Panc1 (cell line): ENCODE measurements at regions not wholly inside any gene's neighbourhood (a gene's known extent, or its start where the extent isn't known, plus 50 kb on each side); places are given as distances from the start of the nearest gene placed in this dataset.

ENCODE experiments used
- ATAC-seq: fragments of 200-7000 bp; cut with Tn5 transposase; 2 replicates; pipeline ENCODE4 v1.9.1; 2020; ENCODE audit warnings: mild to moderate bottlenecking, moderate library complexity
- BruUV-seq: library from RNA; stranded (reverse); fragments of 400-500 nt; replicated peaks from 2 replicates; lab custom pipeline; 2021; lab: Mats Ljungman, UMichigan
- CTCF ChIA-PET: fragments of 300-600 bp; sonication (Branson Sonifier 250); formaldehyde crosslinking; loops from one replicate; lab custom pipeline; 2022; ENCODE audit warnings: antibody characterized with exemption; lab: Charles Lee
- POLR2A ChIA-PET: fragments of 300-600 bp; sonication (Branson Sonifier 250); formaldehyde crosslinking; loops from one replicate; lab custom pipeline; 2022; ENCODE audit warnings: antibody characterized with exemption; lab: Charles Lee
- DNase-seq: peaks from one replicate; pipeline ENCODE4 v3.0.0-alpha.2; 2010; ENCODE audit warnings: low read depth, low spot score
- H3K27ac ChIP-seq: 2 replicates; pipeline ENCODE4 v1.5.1; 2011; ENCODE audit warnings: mild to moderate bottlenecking, low read length, inconsistent platforms
- H3K27me3 ChIP-seq: fragments of 200-500 bp; sonication (Bioruptor generic); 2 replicates; pipeline ENCODE4 v1.6.0; 2014; ENCODE audit warnings: low read length, inconsistent platforms; ENCODE audit not compliant: control insufficient read depth, insufficient read depth
- H3K36me3 ChIP-seq: fragments of 200-500 bp; sonication (Bioruptor generic); 2 replicates; pipeline ENCODE4 v1.5.1; 2014; ENCODE audit warnings: inconsistent platforms, mild to moderate bottlenecking, low read length, moderate library complexity; ENCODE audit not compliant: control insufficient read depth, insufficient read depth
- H3K4me1 ChIP-seq: 2 replicates; pipeline ENCODE4 v1.5.1; 2011; ENCODE audit warnings: inconsistent platforms, mild to moderate bottlenecking, low read length, moderate library complexity; ENCODE audit not compliant: control insufficient read depth, insufficient read depth
- H3K4me3 ChIP-seq, 2 experiments: 2 replicates each; pipeline ENCODE4 v1.5.1; 2011 to 2012; ENCODE audit warnings: low read depth in 2 of 2, low read length in 2 of 2, mild to moderate bottlenecking in 2 of 2, inconsistent platforms in 1 of 2, moderate library complexity in 1 of 2
- H3K9me3 ChIP-seq: fragments of 200-500 bp; sonication (Bioruptor generic); 2 replicates; pipeline ENCODE4 v1.5.1; 2014; ENCODE audit warnings: low read depth, mild to moderate bottlenecking, inconsistent platforms, low read length, moderate library complexity; ENCODE audit not compliant: control insufficient read depth, insufficient read depth
- POLR2AphosphoS5 ChIP-seq: IDR thresholded peaks from 2 replicates; pipeline ENCODE4 v1.6.1; 2012; ENCODE audit warnings: mild to moderate bottlenecking, low read depth, low read length, moderate library complexity
- SIN3A ChIP-seq: IDR thresholded peaks from 2 replicates; pipeline ENCODE4 v1.6.1; 2012; ENCODE audit warnings: low read depth, mild to moderate bottlenecking, low read length, moderate library complexity, borderline replicate concordance; ENCODE audit not compliant: insufficient read depth
- TCF7L2 ChIP-seq: IDR thresholded peaks from 2 replicates; pipeline ENCODE4 v1.6.1; 2011; ENCODE audit warnings: mild to moderate bottlenecking, low read depth, low read length, inconsistent platforms
- in situ Hi-C: cut with HindIII; loops from 2 replicates; pipeline ENCODE4 v1.10.0; 2016; ENCODE audit warnings: low sequenced_read_pairs, low pct_unique_long_range_greater_than_20kb
- intact Hi-C: fragments of 100-400 bp; cut with micrococcal nuclease; formaldehyde crosslinking; loops from one replicate; pipeline ENCODE4 v1.10.0; 2022; ENCODE audit not compliant: unreplicated experiment
- TF ChIP-seq, protein P1 (sequence below): fragments of 450-650 bp; IDR thresholded peaks from 2 replicates; pipeline ENCODE4 v1.5.1; 2017; ENCODE audit warnings: mild to moderate bottlenecking
- TF ChIP-seq, protein P2 (sequence below), 2 experiments: IDR thresholded peaks; 2 replicates each; pipeline ENCODE4 v1.6.1; 2011 to 2012; ENCODE audit warnings: low read depth in 2 of 2, control low read depth in 1 of 2, low read length in 1 of 2, mild to moderate bottlenecking in 1 of 2, moderate library complexity in 1 of 2; ENCODE audit not compliant: insufficient read depth in 1 of 2

DNA sequence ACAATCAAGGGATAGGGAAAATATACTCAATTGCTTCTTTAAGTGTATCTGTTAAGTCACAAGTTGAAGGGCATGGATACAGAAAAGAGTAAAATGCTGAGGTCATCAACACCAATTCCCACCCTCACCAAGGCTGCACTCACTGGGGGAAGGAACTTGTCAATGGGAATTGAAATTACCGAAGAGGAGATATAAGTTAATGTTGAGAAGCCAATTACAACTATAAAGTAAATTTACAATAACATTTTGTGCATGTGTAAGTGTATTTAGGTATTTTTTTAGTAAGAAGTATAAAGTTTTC is 255.1 kb upstream of the KCNIP4 start:
- no peak for TF ChIP-seq POLR2AphosphoS5
- TF ChIP-seq, protein P1, sequence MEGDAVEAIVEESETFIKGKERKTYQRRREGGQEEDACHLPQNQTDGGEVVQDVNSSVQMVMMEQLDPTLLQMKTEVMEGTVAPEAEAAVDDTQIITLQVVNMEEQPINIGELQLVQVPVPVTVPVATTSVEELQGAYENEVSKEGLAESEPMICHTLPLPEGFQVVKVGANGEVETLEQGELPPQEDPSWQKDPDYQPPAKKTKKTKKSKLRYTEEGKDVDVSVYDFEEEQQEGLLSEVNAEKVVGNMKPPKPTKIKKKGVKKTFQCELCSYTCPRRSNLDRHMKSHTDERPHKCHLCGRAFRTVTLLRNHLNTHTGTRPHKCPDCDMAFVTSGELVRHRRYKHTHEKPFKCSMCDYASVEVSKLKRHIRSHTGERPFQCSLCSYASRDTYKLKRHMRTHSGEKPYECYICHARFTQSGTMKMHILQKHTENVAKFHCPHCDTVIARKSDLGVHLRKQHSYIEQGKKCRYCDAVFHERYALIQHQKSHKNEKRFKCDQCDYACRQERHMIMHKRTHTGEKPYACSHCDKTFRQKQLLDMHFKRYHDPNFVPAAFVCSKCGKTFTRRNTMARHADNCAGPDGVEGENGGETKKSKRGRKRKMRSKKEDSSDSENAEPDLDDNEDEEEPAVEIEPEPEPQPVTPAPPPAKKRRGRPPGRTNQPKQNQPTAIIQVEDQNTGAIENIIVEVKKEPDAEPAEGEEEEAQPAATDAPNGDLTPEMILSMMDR = no peak
- TF ChIP-seq, protein P2, sequence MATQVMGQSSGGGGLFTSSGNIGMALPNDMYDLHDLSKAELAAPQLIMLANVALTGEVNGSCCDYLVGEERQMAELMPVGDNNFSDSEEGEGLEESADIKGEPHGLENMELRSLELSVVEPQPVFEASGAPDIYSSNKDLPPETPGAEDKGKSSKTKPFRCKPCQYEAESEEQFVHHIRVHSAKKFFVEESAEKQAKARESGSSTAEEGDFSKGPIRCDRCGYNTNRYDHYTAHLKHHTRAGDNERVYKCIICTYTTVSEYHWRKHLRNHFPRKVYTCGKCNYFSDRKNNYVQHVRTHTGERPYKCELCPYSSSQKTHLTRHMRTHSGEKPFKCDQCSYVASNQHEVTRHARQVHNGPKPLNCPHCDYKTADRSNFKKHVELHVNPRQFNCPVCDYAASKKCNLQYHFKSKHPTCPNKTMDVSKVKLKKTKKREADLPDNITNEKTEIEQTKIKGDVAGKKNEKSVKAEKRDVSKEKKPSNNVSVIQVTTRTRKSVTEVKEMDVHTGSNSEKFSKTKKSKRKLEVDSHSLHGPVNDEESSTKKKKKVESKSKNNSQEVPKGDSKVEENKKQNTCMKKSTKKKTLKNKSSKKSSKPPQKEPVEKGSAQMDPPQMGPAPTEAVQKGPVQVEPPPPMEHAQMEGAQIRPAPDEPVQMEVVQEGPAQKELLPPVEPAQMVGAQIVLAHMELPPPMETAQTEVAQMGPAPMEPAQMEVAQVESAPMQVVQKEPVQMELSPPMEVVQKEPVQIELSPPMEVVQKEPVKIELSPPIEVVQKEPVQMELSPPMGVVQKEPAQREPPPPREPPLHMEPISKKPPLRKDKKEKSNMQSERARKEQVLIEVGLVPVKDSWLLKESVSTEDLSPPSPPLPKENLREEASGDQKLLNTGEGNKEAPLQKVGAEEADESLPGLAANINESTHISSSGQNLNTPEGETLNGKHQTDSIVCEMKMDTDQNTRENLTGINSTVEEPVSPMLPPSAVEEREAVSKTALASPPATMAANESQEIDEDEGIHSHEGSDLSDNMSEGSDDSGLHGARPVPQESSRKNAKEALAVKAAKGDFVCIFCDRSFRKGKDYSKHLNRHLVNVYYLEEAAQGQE (IDR thresholded peaks at IDR 0.05; ENCODE audit: insufficient read depth in 1 of 2, low read depth in 2 of 2, low read length in 1 of 2) = no peak
- H3K27me3 ChIP-seq = no peaks in the 10 kb centered on the region
- in situ Hi-C loops = no loop called here
- ChIA-PET POLR2A (no interaction called here), CTCF (no interaction called here)
- H3K4me3 ChIP-seq = no peak overlapping the region
- BruUV-seq = no TSS peak
- no peaks in the 10 kb centered on the region for H3K9me3 ChIP-seq
- H3K36me3 ChIP-seq = no peaks in the 10 kb centered on the region
- DNase-seq = no peak
- intact Hi-C loops = no loop called here
- ATAC-seq = no peak
- no peak overlapping the region for H3K27ac ChIP-seq
- no peaks in the 10 kb centered on the region for H3K4me1 ChIP-seq

DNA sequence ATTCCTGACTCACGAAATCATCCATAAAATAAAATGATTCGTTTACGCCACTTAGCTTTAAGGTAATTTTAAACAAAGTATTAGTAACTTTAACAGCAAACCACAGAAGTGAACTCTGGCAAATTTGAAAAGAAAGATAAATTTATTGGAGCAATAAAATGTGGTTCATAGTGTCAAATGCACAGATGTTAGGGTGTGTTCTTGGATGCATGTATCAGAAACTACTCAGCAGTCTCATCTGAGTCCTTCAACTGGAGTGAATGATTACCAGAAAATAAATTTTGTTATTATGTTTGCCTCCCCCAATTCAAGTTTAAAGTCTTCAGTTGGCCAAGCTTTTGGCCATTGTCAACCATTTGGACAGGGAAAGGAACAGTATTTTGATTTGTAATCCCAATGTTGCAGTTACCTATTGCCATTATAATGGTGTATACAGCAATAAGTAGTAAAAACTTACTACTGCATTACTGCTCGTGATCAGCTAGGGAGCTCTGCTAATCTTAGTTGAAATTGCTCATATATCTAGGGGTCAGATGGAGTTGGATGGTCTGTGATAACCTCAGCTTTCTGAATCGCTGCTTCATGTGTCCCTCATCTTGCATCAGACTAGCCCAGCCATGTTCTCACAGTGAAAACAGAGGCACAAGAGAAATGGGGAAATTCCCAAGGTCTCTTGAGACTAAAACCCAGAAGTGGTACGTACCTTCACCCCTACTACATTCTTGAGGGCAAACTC is 254.6 kb upstream of the KCNIP4 start:
- ATAC-seq (no peak), DNase-seq (no peak)
- H3K36me3 ChIP-seq = no peaks in the 10 kb centered on the region
- H3K27ac ChIP-seq = no peak overlapping the region
- no TSS peak for BruUV-seq
- no peaks in the 10 kb centered on the region for H3K27me3 ChIP-seq
- POLR2A ChIA-PET = no interaction called here
- intact Hi-C loops = no loop called here
- no peak overlapping the region for H3K4me3 ChIP-seq
- no peaks in the 10 kb centered on the region for H3K4me1 ChIP-seq
- no peak for TF ChIP-seq TCF7L2
- no peak for TF ChIP-seq POLR2AphosphoS5
- no peak for TF ChIP-seq SIN3A
- TF ChIP-seq, protein P1 = no peak
- TF ChIP-seq, protein P2 (IDR thresholded peaks at IDR 0.05; ENCODE audit: insufficient read depth in 1 of 2, low read depth in 2 of 2, low read length in 1 of 2) = no peak
- in situ Hi-C loops = no loop called here
- H3K9me3 ChIP-seq = no peaks in the 10 kb centered on the region
- CTCF ChIA-PET = no interaction called here
